IPS-18a (cell line): ENCODE measurements at regions not wholly inside any gene's neighbourhood (a gene's known extent, or its start where the extent isn't known, plus 50 kb on each side); places are given as distances from the start of the nearest gene placed in this dataset.
A peak's percentile ranks its signal among the peaks of the same experiment; 100 is the strongest.

ENCODE experiments used
- H3K27ac ChIP-seq: one replicate; pipeline ENCODE4 v1.5.1; 2013; ENCODE audit warnings: low read length
- H3K27me3 ChIP-seq: one replicate; pipeline ENCODE4 v1.6.1; 2013; ENCODE audit warnings: mild to moderate bottlenecking, low read length; ENCODE audit not compliant: control insufficient read depth, insufficient read depth
- H3K36me3 ChIP-seq: one replicate; pipeline ENCODE4 v1.6.1; 2013; ENCODE audit warnings: low read depth, low read length; ENCODE audit not compliant: control insufficient read depth
- H3K4me1 ChIP-seq: one replicate; pipeline ENCODE4 v1.6.1; 2013; ENCODE audit warnings: low read depth, low read length; ENCODE audit not compliant: control insufficient read depth
- H3K4me3 ChIP-seq: one replicate; pipeline ENCODE4 v1.5.1; 2013; ENCODE audit warnings: low read length
- H3K9ac ChIP-seq: one replicate; pipeline ENCODE4 v1.6.1; 2013; ENCODE audit warnings: mild to moderate bottlenecking, low read length, moderate library complexity
- H3K9me3 ChIP-seq: one replicate; pipeline ENCODE4 v1.6.1; 2013; ENCODE audit warnings: low read depth, low read length; ENCODE audit not compliant: control insufficient read depth

DNA sequence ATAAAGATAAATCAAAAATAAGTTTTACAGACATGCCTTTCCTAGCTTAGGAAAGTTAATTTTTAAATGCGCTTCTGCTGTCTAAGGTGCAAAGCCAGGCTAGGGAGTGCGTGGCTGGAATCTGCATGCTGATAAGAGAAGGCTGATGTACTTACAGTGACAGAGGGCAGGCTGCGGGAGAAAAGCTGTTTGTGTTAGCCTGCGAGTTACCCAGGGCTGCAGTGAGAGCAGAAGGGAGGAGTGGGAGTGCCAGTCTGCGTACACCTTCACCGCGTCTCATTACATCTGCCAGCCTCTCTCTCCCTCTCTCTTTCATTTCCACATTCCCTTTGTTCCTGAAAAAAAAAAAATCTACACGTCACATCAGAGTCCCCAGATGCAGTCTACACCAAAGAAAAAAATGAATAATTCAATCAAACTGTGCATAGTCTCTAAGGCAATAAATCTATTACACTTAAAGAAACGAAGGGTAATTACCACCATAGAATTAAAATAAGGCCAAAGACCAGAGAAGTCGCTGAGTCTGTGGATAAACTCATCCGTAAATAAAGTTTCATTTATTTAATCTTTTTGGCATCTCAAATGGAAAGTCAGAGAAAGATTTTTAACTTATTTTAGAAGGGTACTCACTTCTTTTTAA is 126.4 kb upstream of the C11orf58 start:
- no peaks in the 10 kb centered on the region for H3K9me3 ChIP-seq
- peaks cover 30% of the 10 kb centered on the region for H3K4me1 ChIP-seq
- no peaks in the 10 kb centered on the region for H3K36me3 ChIP-seq
- peak overlapping the region; percentile 3 for H3K4me3 ChIP-seq
- H3K9ac ChIP-seq = no peak overlapping the region
- H3K27ac ChIP-seq = no peak overlapping the region
- peaks cover 97% of the 10 kb centered on the region for H3K27me3 ChIP-seq

GRCh38 chr11:16611401-16611921 is 127.0 kb upstream of the C11orf58 start:
- H3K4me1 ChIP-seq = peaks cover 31% of the 10 kb centered on the region
- H3K9ac ChIP-seq = no peak overlapping the region
- H3K27me3 ChIP-seq = peaks cover 99% of the 10 kb centered on the region
- H3K9me3 ChIP-seq = no peaks in the 10 kb centered on the region
- H3K27ac ChIP-seq = no peak overlapping the region
- H3K4me3 ChIP-seq = no peak overlapping the region
- H3K36me3 ChIP-seq = no peaks in the 10 kb centered on the region

DNA sequence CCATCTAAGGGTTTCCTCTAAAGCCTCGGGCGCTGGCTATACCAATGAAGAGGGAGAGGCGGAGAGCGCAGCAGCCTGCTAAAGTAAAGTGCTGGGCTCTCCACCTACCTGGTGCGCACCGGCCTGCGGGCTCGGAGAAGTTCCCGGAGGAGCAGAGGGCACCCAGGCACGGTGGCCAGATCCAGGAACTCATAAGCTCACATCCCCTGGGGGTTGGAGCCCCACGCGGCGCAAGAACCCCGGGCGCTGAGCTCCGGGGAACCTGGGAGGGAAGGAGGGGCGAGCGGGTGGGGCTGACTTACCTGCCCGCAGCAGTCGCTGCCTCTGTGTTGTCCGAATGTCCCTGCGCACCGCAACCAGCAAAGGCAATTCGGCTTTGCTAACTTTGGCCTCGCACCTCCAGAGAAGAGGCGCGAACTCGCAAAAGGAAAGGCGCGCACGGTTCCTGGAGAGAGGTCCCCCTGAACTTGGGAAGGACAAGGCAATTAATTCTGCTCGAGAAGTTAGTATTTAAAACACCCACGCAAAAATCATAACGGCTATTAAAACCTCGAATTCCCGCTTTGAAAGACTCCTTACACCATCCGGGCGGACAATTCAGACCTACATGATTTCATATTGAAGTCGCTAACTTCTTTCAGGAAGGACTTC is 127.6 kb upstream of the C11orf58 start:
- H3K27me3 ChIP-seq = peaks cover 100% of the 10 kb centered on the region
- peaks cover 33% of the 10 kb centered on the region for H3K4me1 ChIP-seq
- H3K27ac ChIP-seq = no peak overlapping the region
- H3K9me3 ChIP-seq = no peaks in the 10 kb centered on the region
- H3K9ac ChIP-seq = no peak overlapping the region
- peak overlapping the region; percentile 15 for H3K4me3 ChIP-seq
- H3K36me3 ChIP-seq = no peaks in the 10 kb centered on the region

DNA sequence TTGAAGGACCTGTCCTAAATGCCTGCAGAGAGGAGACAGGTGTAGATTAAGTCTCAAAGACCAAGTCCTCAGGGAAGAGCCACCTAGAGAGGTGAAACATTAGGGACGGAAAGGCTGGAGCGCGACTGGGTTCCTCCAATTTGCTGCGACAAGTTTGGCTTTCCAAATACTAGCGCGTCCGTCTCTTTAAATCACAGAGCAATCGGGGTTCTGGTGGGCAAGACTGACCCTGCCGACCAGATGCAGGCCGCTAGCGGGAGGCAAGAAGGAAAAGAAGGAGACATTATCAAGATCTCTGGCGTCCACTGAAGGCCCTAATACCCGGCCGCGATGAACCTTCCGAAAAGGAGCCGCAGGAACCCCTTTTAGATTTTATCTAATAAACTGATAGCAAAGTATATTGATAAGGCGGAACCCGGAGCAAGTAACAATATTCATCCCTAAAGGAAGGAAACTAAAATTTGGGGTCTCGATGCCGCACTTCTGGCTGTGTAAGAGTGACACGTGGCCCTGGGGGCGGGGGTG is 128.2 kb upstream of the C11orf58 start:
- peaks cover 100% of the 10 kb centered on the region for H3K27me3 ChIP-seq
- H3K9me3 ChIP-seq = no peaks in the 10 kb centered on the region
- peak overlapping the region; percentile 15 for H3K4me3 ChIP-seq

GRCh38 chr11:16609769-16610168 is 128.7 kb upstream of the C11orf58 start:
- H3K27me3 ChIP-seq = peaks cover 100% of the 10 kb centered on the region
- no peaks in the 10 kb centered on the region for H3K36me3 ChIP-seq
- no peaks in the 10 kb centered on the region for H3K9me3 ChIP-seq
- no peak overlapping the region for H3K4me3 ChIP-seq
- no peak overlapping the region for H3K9ac ChIP-seq
- no peak overlapping the region for H3K27ac ChIP-seq
- peaks cover 37% of the 10 kb centered on the region for H3K4me1 ChIP-seq

More for the DNA sequence above, 128.2 kb upstream of the C11orf58 start:
- H3K36me3 ChIP-seq = no peaks in the 10 kb centered on the region
- H3K27ac ChIP-seq = no peak overlapping the region
- H3K4me1 ChIP-seq = peaks cover 37% of the 10 kb centered on the region
- no peak overlapping the region for H3K9ac ChIP-seq

GRCh38 chr11:16607675-16608644 is 130.5 kb upstream of the C11orf58 start:
- no peak overlapping the region for H3K9ac ChIP-seq
- peaks cover 100% of the 10 kb centered on the region for H3K27me3 ChIP-seq
- H3K27ac ChIP-seq = no peak overlapping the region
- H3K4me3 ChIP-seq = peak overlapping the region; percentile 82
- H3K9me3 ChIP-seq = no peaks in the 10 kb centered on the region
- no peaks in the 10 kb centered on the region for H3K36me3 ChIP-seq
- peaks cover 36% of the 10 kb centered on the region for H3K4me1 ChIP-seq

- H3K27ac ChIP-seq = no peak overlapping the region
- peaks cover 31% of the 10 kb centered on the region for H3K4me1 ChIP-seq
- peak overlapping the region; percentile 82 for H3K4me3 ChIP-seq
- no peak overlapping the region for H3K9ac ChIP-seq
- H3K27me3 ChIP-seq = peaks cover 100% of the 10 kb centered on the region
- no peaks in the 10 kb centered on the region for H3K36me3 ChIP-seq
- no peaks in the 10 kb centered on the region for H3K9me3 ChIP-seq
These were observed 131.4 kb upstream of the C11orf58 start for GRCh38 chr11:16606784-16607674.

- H3K27ac ChIP-seq = no peak overlapping the region
- H3K27me3 ChIP-seq = peaks cover 100% of the 10 kb centered on the region
- peak overlapping the region; percentile 82 for H3K4me3 ChIP-seq
- no peaks in the 10 kb centered on the region for H3K9me3 ChIP-seq
- H3K4me1 ChIP-seq = peaks cover 28% of the 10 kb centered on the region
- no peak overlapping the region for H3K9ac ChIP-seq
- H3K36me3 ChIP-seq = no peaks in the 10 kb centered on the region
These were observed 132.3 kb upstream of the C11orf58 start for GRCh38 chr11:16605894-16606783.

- H3K36me3 ChIP-seq = no peaks in the 10 kb centered on the region
- H3K4me3 ChIP-seq = peak overlapping the region; percentile 82
- H3K27ac ChIP-seq = no peak overlapping the region
- no peak overlapping the region for H3K9ac ChIP-seq
- peaks cover 100% of the 10 kb centered on the region for H3K27me3 ChIP-seq
- H3K9me3 ChIP-seq = no peaks in the 10 kb centered on the region
- peaks cover 23% of the 10 kb centered on the region for H3K4me1 ChIP-seq
These were observed 133.0 kb upstream of the C11orf58 start for GRCh38 chr11:16605389-16605893.
